Suprapubic skin (tissue), 4 donors: ENCODE measurements at regions not wholly inside any gene's neighbourhood (a gene's known extent, or its start where the extent isn't known, plus 50 kb on each side); places are given as distances from the start of the nearest gene placed in this dataset.

Experiments used
- DNase-seq, 2 donors: peaks; one replicate each; pipeline ENCODE4 v3.0.0-alpha.2; 2019; ENCODE audit warnings: low spot score in 2 of 2
- H3K27ac ChIP-seq: fragments of 200-600 bp; sonication (generic); one replicate; pipeline ENCODE4 v1.5.1; 2019
- H3K27me3 ChIP-seq: fragments of 200-600 bp; sonication (generic); one replicate; pipeline ENCODE4 v1.5.1; 2019
- H3K36me3 ChIP-seq: fragments of 200-600 bp; sonication (generic); one replicate; pipeline ENCODE4 v1.5.1; 2019
- H3K4me1 ChIP-seq: fragments of 200-600 bp; sonication (generic); one replicate; pipeline ENCODE4 v1.5.1; 2019
- H3K4me3 ChIP-seq: fragments of 200-600 bp; sonication (generic); one replicate; pipeline ENCODE4 v1.5.1; 2019; ENCODE audit warnings: mild to moderate bottlenecking
- H3K9me3 ChIP-seq: fragments of 200-600 bp; sonication (generic); one replicate; pipeline ENCODE4 v1.5.1; 2019
- CTCF ChIP-seq, 2 donors: fragments of 200-600 bp in 1 of 2; fragments of 450-650 bp in 1 of 2; sonication (generic) in 1 of 2; IDR thresholded peaks; one replicate each; pipeline ENCODE4 v1.5.1; 2016 to 2019; ENCODE audit warnings: antibody characterized with exemption in 2 of 2, mild to moderate bottlenecking in 1 of 2, moderate library complexity in 1 of 2
- EP300 ChIP-seq: sonication (generic); formaldehyde crosslinking; IDR thresholded peaks from one replicate; pipeline ENCODE4 v1.6.1; 2017; ENCODE audit warnings: antibody characterized with exemption
- POLR2A ChIP-seq, 2 donors: fragments of 450-650 bp; IDR thresholded peaks; one replicate each; pipeline ENCODE4 v1.6.1; 2017; ENCODE audit warnings: antibody characterized with exemption in 2 of 2, mild to moderate bottlenecking in 2 of 2, moderate library complexity in 2 of 2
- POLR2AphosphoS5 ChIP-seq, 3 donors: sonication (generic); formaldehyde crosslinking; IDR thresholded peaks; one replicate each; pipeline ENCODE4 v1.6.1; 2017; ENCODE audit warnings: antibody characterized with exemption in 3 of 3
- WGBS: methylation state at CpG from one replicate; pipeline ENCODE4 v1.1.5; 2018; 5-methylcytosine and 5-hydroxymethylcytosine counted together

GRCh38 chr13:91112924-91113277 lies 234.6 kb upstream of the MIR17HG start:
- no peaks in the 10 kb centered on the region for H3K36me3 ChIP-seq
- no peaks in the 10 kb centered on the region for H3K9me3 ChIP-seq
- DNase-seq = no peak
- no peak overlapping the region for H3K27ac ChIP-seq
- no peaks in the 10 kb centered on the region for H3K27me3 ChIP-seq
- H3K4me3 ChIP-seq = no peak overlapping the region
- 75% methylated on average over 1 of the region's 1 CpG for WGBS
- H3K4me1 ChIP-seq = no peaks in the 10 kb centered on the region
- TF ChIP-seq CTCF (IDR thresholded peaks at IDR 0.05) (no peak), EP300 (no peak), POLR2A (IDR thresholded peaks at IDR 0.05) (no peak), POLR2AphosphoS5 (IDR thresholded peaks at IDR 0.05) (no peak)

- Histone ChIP-seq H3K36me3 (no peaks in the 10 kb centered on the region), H3K4me1 (no peaks in the 10 kb centered on the region), H3K27me3 (no peaks in the 10 kb centered on the region), H3K4me3 (no peak overlapping the region), H3K27ac (no peak overlapping the region), H3K9me3 (no peaks in the 10 kb centered on the region)
- no peak for DNase-seq
- no peak for TF ChIP-seq POLR2A (IDR thresholded peaks at IDR 0.05)
- 66% methylated on average over 1 of the region's 1 CpG for WGBS
Observed at GRCh38 chr13:91115776-91116175, 231.7 kb upstream of the MIR17HG start.

GRCh38 chr13:91117351-91117750 lies 230.1 kb upstream of the MIR17HG start:
- Histone ChIP-seq H3K4me1 (no peaks in the 10 kb centered on the region), H3K27me3 (no peaks in the 10 kb centered on the region), H3K36me3 (no peaks in the 10 kb centered on the region), H3K9me3 (no peaks in the 10 kb centered on the region), H3K4me3 (no peak overlapping the region), H3K27ac (no peak overlapping the region)
- TF ChIP-seq CTCF (IDR thresholded peaks at IDR 0.05) (no peak), POLR2AphosphoS5 (IDR thresholded peaks at IDR 0.05) (no peak), EP300 (no peak), POLR2A (IDR thresholded peaks at IDR 0.05) (no peak)
- DNase-seq = no peak
- 74% methylated on average over 2 of the region's 2 CpGs for WGBS

GRCh38 chr13:91119643-91120042 lies 227.8 kb upstream of the MIR17HG start:
- Histone ChIP-seq H3K36me3 (no peaks in the 10 kb centered on the region), H3K4me3 (no peak overlapping the region), H3K4me1 (no peaks in the 10 kb centered on the region), H3K27ac (no peak overlapping the region), H3K27me3 (no peaks in the 10 kb centered on the region), H3K9me3 (no peaks in the 10 kb centered on the region)
- no peak for DNase-seq
- WGBS = 91% methylated on average over 3 of the region's 3 CpGs
- TF ChIP-seq EP300 (no peak), POLR2AphosphoS5 (IDR thresholded peaks at IDR 0.05) (no peak), CTCF (IDR thresholded peaks at IDR 0.05) (no peak), POLR2A (IDR thresholded peaks at IDR 0.05) (no peak)

- Histone ChIP-seq H3K27ac (no peak overlapping the region), H3K4me3 (no peak overlapping the region), H3K36me3 (no peaks in the 10 kb centered on the region), H3K4me1 (no peaks in the 10 kb centered on the region), H3K9me3 (no peaks in the 10 kb centered on the region), H3K27me3 (no peaks in the 10 kb centered on the region)
- TF ChIP-seq CTCF (IDR thresholded peaks at IDR 0.05) (no peak), POLR2AphosphoS5 (IDR thresholded peaks at IDR 0.05) (no peak), EP300 (no peak), POLR2A (IDR thresholded peaks at IDR 0.05) (no peak)
- WGBS = 58% methylated on average over 1 of the region's 1 CpG
- no peak for DNase-seq
Observed at GRCh38 chr13:91122766-91123165, 224.7 kb upstream of the MIR17HG start.

- Histone ChIP-seq H3K27me3 (no peaks in the 10 kb centered on the region), H3K4me1 (no peaks in the 10 kb centered on the region), H3K4me3 (no peak overlapping the region), H3K9me3 (no peaks in the 10 kb centered on the region), H3K36me3 (no peaks in the 10 kb centered on the region), H3K27ac (no peak overlapping the region)
- 50% methylated on average over 5 of the region's 5 CpGs for WGBS
- no peak for TF ChIP-seq POLR2AphosphoS5 (IDR thresholded peaks at IDR 0.05)
- no peak for TF ChIP-seq POLR2A (IDR thresholded peaks at IDR 0.05)
- no peak for TF ChIP-seq EP300
- no peak for TF ChIP-seq CTCF (IDR thresholded peaks at IDR 0.05)
- no peak for DNase-seq
Observed at GRCh38 chr13:91123456-91124127, 223.9 kb upstream of the MIR17HG start.
